Liver (tissue), 8 donors: ENCODE measurements at regions not wholly inside any gene's neighbourhood (a gene's known extent, or its start where the extent isn't known, plus 50 kb on each side); places are given as distances from the start of the nearest gene placed in this dataset.

Source experiments
- DNase-seq: peaks from one replicate; pipeline ENCODE4 v3.0.0-alpha.2; 2017; ENCODE audit warnings: low spot score
- H3K27ac ChIP-seq, 2 donors: one replicate each; pipeline ENCODE4 v1.7.0; 2013; ENCODE audit warnings: inconsistent platforms in 2 of 2, low read length in 2 of 2, control low read depth in 1 of 2, low read depth in 1 of 2, mild to moderate bottlenecking in 1 of 2
- H3K27me3 ChIP-seq, 4 donors: one replicate each; pipeline versions ENCODE4 v1.6.1 to v1.7.0; 2013; ENCODE audit warnings: low read length in 3 of 4, inconsistent platforms in 1 of 4, mild to moderate bottlenecking in 1 of 4, moderate library complexity in 1 of 4; ENCODE audit not compliant: control insufficient read depth in 4 of 4, insufficient read depth in 4 of 4
- H3K36me3 ChIP-seq, 4 donors: one replicate each; pipeline versions ENCODE4 v1.6.1 to v1.7.0; 2013; ENCODE audit warnings: low read length in 3 of 4, mild to moderate bottlenecking in 3 of 4, low read depth in 1 of 4, moderate library complexity in 1 of 4; ENCODE audit not compliant: control insufficient read depth in 4 of 4, insufficient read depth in 3 of 4
- H3K4me1 ChIP-seq, 4 donors: one replicate each; pipeline versions ENCODE4 v1.6.1 to v1.7.0; 2013; ENCODE audit warnings: low read length in 3 of 4, mild to moderate bottlenecking in 3 of 4, moderate library complexity in 1 of 4; ENCODE audit not compliant: control insufficient read depth in 4 of 4, insufficient read depth in 4 of 4
- H3K4me3 ChIP-seq, 3 donors: one replicate each; pipeline versions ENCODE4 v1.6.1 to v1.7.0; 2013; ENCODE audit warnings: low read length in 3 of 3, control low read depth in 1 of 3, low read depth in 1 of 3, mild to moderate bottlenecking in 1 of 3
- H3K9ac ChIP-seq, 2 donors: one replicate each; pipeline ENCODE4 v1.7.0; 2013; ENCODE audit warnings: low read length in 2 of 2, mild to moderate bottlenecking in 2 of 2, moderate library complexity in 2 of 2, control low read depth in 1 of 2, low read depth in 1 of 2
- H3K9me3 ChIP-seq, 4 donors: one replicate each; pipeline versions ENCODE4 v1.6.1 to v1.7.0; 2013; ENCODE audit warnings: low read length in 3 of 4; ENCODE audit not compliant: control insufficient read depth in 4 of 4
- EGR1 ChIP-seq, 2 donors: IDR thresholded peaks; 2 replicates each; pipeline ENCODE4 v1.6.1; 2016 to 2018; ENCODE audit warnings: antibody characterized with exemption in 2 of 2, low read depth in 2 of 2
- FOXA1 ChIP-seq: IDR thresholded peaks from 2 replicates; pipeline ENCODE4 v1.6.1; 2016; ENCODE audit warnings: antibody characterized with exemption
- FOXA2 ChIP-seq: IDR thresholded peaks from 2 replicates; pipeline ENCODE4 v1.6.1; 2016; ENCODE audit warnings: antibody characterized with exemption
- GABPA ChIP-seq, 2 donors: IDR thresholded peaks in 1 of 2; conservative IDR thresholded peaks in 1 of 2; 2 replicates each; pipeline ENCODE4 v1.6.1; 2016; ENCODE audit warnings: antibody characterized with exemption in 2 of 2, mild to moderate bottlenecking in 1 of 2, moderate library complexity in 1 of 2
- HNF4A ChIP-seq, 2 donors: conservative IDR thresholded peaks; 2 replicates each; pipeline ENCODE4 v1.6.1; 2016; ENCODE audit warnings: antibody characterized with exemption in 2 of 2, mild to moderate bottlenecking in 2 of 2
- HNF4G ChIP-seq: IDR thresholded peaks from 2 replicates; pipeline ENCODE4 v1.6.1; 2016; ENCODE audit warnings: antibody characterized with exemption
- JUND ChIP-seq, 2 donors: IDR thresholded peaks; 2 replicates each; pipeline ENCODE4 v1.6.1; 2016; ENCODE audit warnings: antibody characterized with exemption in 2 of 2
- MAX ChIP-seq: IDR thresholded peaks from 2 replicates; pipeline ENCODE4 v1.6.1; 2016; ENCODE audit warnings: antibody characterized with exemption
- NR2F2 ChIP-seq: IDR thresholded peaks from 2 replicates; pipeline ENCODE4 v1.6.1; 2016; ENCODE audit warnings: antibody characterized with exemption
- RAD21 ChIP-seq, 2 donors: IDR thresholded peaks; 2 replicates each; pipeline ENCODE4 v1.6.1; 2016; ENCODE audit warnings: antibody characterized with exemption in 2 of 2, mild to moderate bottlenecking in 2 of 2
- REST ChIP-seq: IDR thresholded peaks from 2 replicates; pipeline ENCODE4 v1.6.1; 2016; ENCODE audit warnings: antibody characterized with exemption, mild to moderate bottlenecking
- RXRA ChIP-seq, 2 donors: IDR thresholded peaks; 2 replicates each; pipeline ENCODE4 v1.6.1; 2017 to 2018; ENCODE audit warnings: antibody characterized with exemption in 2 of 2, mild to moderate bottlenecking in 1 of 2
- SP1 ChIP-seq: IDR thresholded peaks from 2 replicates; pipeline ENCODE4 v1.6.1; 2018; ENCODE audit warnings: antibody characterized with exemption, mild to moderate bottlenecking
- TAF1 ChIP-seq: conservative IDR thresholded peaks from 2 replicates; pipeline ENCODE4 v1.6.1; 2016; ENCODE audit warnings: antibody characterized with exemption, mild to moderate bottlenecking
- YY1 ChIP-seq: IDR thresholded peaks from 2 replicates; pipeline ENCODE4 v1.6.1; 2016; ENCODE audit warnings: antibody characterized with exemption, mild to moderate bottlenecking
- ZBTB33 ChIP-seq: IDR thresholded peaks from 2 replicates; pipeline ENCODE4 v1.6.1; 2016; ENCODE audit warnings: antibody characterized with exemption
- WGBS: extraction: QIAGEN DNeasy Blood & Tissue Kit; methylation state at CpG from one replicate; pipeline ENCODE4 v1.1.7; 2013; 5-methylcytosine and 5-hydroxymethylcytosine counted together
- TF ChIP-seq, protein P1 (sequence below): IDR thresholded peaks from 2 replicates; pipeline ENCODE4 v1.6.1; 2016; ENCODE audit warnings: antibody characterized with exemption
- TF ChIP-seq, protein P2 (sequence below): fragments of 150-350 bp; IDR thresholded peaks from 2 replicates; pipeline ENCODE4 v1.5.1; 2017; ENCODE audit warnings: improper control_type of control experiment, low read depth, low read length; ENCODE audit not compliant: missing input control
- donor health status: healthy.
- donor health status: healthy.
- donor health status: healthy.
- donor health status: healthy.
- donor health status: healthy.

DNA sequence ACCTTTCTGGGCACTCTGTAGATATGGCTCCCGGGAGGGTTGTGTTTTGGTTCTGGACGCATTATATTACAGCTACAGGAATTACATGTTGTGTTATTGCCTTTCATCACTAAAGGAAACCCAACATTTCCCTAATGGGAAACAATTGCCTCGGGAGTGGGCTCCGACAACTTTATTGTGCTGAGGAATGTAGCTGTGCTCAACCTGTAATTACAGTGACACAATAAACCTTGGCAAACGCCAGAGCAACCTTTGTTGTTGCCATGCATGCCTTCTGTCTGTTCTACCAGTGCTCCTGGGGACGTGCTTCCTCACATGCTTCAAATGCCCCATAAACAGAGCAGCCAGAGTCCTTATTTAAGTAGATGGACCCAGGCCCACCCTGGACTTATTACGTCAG, 182.4 kb downstream of the DIRAS2 start (continued):
- TF ChIP-seq ZBTB33 (no peak), RXRA (IDR thresholded peaks at IDR 0.05) (no peak), EGR1 (IDR thresholded peaks at IDR 0.05; ENCODE audit: low read depth in 2 of 2) (no peak), HNF4A (conservative IDR thresholded peaks at IDR 0.05) (no peak)
- TF ChIP-seq, protein P1, sequence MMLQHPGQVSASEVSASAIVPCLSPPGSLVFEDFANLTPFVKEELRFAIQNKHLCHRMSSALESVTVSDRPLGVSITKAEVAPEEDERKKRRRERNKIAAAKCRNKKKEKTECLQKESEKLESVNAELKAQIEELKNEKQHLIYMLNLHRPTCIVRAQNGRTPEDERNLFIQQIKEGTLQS: no peak

GRCh38 chr9:90464978-90465377, 177.6 kb downstream of the DIRAS2 start:
- Histone ChIP-seq H3K36me3 (no peaks in the 10 kb centered on the region), H3K27ac (no peak overlapping the region), H3K27me3 (peaks cover 0 to 3% (median 0%) of the 10 kb centered on the region in 4 donors), H3K9ac (no peak overlapping the region), H3K4me1 (no peaks in the 10 kb centered on the region), H3K4me3 (no peak overlapping the region), H3K9me3 (no peaks in the 10 kb centered on the region)
- no peak for DNase-seq
- 58% methylated on average over 2 of the region's 2 CpGs for WGBS
- TF ChIP-seq, protein P1: no peak
- TF ChIP-seq YY1: no peak
- no peak for TF ChIP-seq JUND (IDR thresholded peaks at IDR 0.05)
- TF ChIP-seq SP1: no peak
- TF ChIP-seq MAX: no peak
- no peak for TF ChIP-seq REST
- TF ChIP-seq FOXA1: no peak
- TF ChIP-seq, protein P2, sequence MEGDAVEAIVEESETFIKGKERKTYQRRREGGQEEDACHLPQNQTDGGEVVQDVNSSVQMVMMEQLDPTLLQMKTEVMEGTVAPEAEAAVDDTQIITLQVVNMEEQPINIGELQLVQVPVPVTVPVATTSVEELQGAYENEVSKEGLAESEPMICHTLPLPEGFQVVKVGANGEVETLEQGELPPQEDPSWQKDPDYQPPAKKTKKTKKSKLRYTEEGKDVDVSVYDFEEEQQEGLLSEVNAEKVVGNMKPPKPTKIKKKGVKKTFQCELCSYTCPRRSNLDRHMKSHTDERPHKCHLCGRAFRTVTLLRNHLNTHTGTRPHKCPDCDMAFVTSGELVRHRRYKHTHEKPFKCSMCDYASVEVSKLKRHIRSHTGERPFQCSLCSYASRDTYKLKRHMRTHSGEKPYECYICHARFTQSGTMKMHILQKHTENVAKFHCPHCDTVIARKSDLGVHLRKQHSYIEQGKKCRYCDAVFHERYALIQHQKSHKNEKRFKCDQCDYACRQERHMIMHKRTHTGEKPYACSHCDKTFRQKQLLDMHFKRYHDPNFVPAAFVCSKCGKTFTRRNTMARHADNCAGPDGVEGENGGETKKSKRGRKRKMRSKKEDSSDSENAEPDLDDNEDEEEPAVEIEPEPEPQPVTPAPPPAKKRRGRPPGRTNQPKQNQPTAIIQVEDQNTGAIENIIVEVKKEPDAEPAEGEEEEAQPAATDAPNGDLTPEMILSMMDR: no peak
- TF ChIP-seq RAD21 (IDR thresholded peaks at IDR 0.05): no peak
- no peak for TF ChIP-seq GABPA (IDR thresholded peaks at IDR 0.05 in 1 of 2, conservative IDR thresholded peaks at IDR 0.05 in 1 of 2)
- TF ChIP-seq RXRA (IDR thresholded peaks at IDR 0.05): no peak
- no peak for TF ChIP-seq ZBTB33
- TF ChIP-seq HNF4G: no peak
- no peak for TF ChIP-seq EGR1 (IDR thresholded peaks at IDR 0.05; ENCODE audit: low read depth in 2 of 2)
- TF ChIP-seq HNF4A (conservative IDR thresholded peaks at IDR 0.05): no peak
- no peak for TF ChIP-seq FOXA2
- TF ChIP-seq NR2F2: no peak
- TF ChIP-seq TAF1: no peak
